Subcutaneous abdominal adipose tissue (tissue), 5 donors: ENCODE measurements at regions not wholly inside any gene's neighbourhood (a gene's known extent, or its start where the extent isn't known, plus 50 kb on each side); places are given as distances from the start of the nearest gene placed in this dataset.

Experiments used
- H3K27ac ChIP-seq: one replicate; pipeline ENCODE4 v1.7.0; 2013; ENCODE audit warnings: low read depth, mild to moderate bottlenecking, inconsistent platforms, low read length, moderate library complexity
- H3K27me3 ChIP-seq, 5 donors: one replicate each; pipeline ENCODE4 v1.7.0; 2013; ENCODE audit warnings: low read length in 5 of 5, inconsistent platforms in 1 of 5; ENCODE audit not compliant: control insufficient read depth in 5 of 5, insufficient read depth in 4 of 5
- H3K36me3 ChIP-seq, 5 donors: one replicate each; pipeline ENCODE4 v1.7.0; 2013; ENCODE audit warnings: low read length in 5 of 5; ENCODE audit not compliant: control insufficient read depth in 5 of 5, insufficient read depth in 5 of 5
- H3K4me1 ChIP-seq, 5 donors: one replicate each; pipeline ENCODE4 v1.7.0; 2013; ENCODE audit warnings: low read length in 5 of 5, mild to moderate bottlenecking in 3 of 5, moderate library complexity in 1 of 5; ENCODE audit not compliant: control insufficient read depth in 5 of 5, insufficient read depth in 5 of 5
- H3K4me3 ChIP-seq, 5 donors: one replicate each; pipeline ENCODE4 v1.7.0; 2013; ENCODE audit warnings: low read length in 5 of 5, low read depth in 1 of 5
- H3K9ac ChIP-seq, 5 donors: one replicate each; pipeline ENCODE4 v1.7.0; 2013; ENCODE audit warnings: low read length in 5 of 5, mild to moderate bottlenecking in 4 of 5, moderate library complexity in 3 of 5
- H3K9me3 ChIP-seq, 5 donors: one replicate each; pipeline ENCODE4 v1.7.0; 2013; ENCODE audit warnings: low read length in 5 of 5; ENCODE audit not compliant: control insufficient read depth in 5 of 5
- donor health status: healthy.
- donor health status: healthy.
- donor health status: healthy.
- donor health status: healthy.
- donor health status: healthy.

- Histone ChIP-seq H3K4me1 (no peaks in the 10 kb centered on the region), H3K27ac (no peak overlapping the region), H3K4me3 (no peak overlapping the region), H3K9ac (no peak overlapping the region), H3K27me3 (no peaks in the 10 kb centered on the region), H3K36me3 (no peaks in the 10 kb centered on the region), H3K9me3 (peaks cover 0 to 2% (median 0%) of the 10 kb centered on the region in 5 donors)
Observed at GRCh38 chr12:94805749-94806529, 155.6 kb upstream of the TMCC3 start.

GRCh38 chr12:94803939-94804338, 153.6 kb upstream of the TMCC3 start:
- H3K9me3 ChIP-seq = no peaks in the 10 kb centered on the region
- H3K9ac ChIP-seq = no peak overlapping the region
- no peaks in the 10 kb centered on the region for H3K4me1 ChIP-seq
- H3K36me3 ChIP-seq = no peaks in the 10 kb centered on the region
- no peak overlapping the region for H3K4me3 ChIP-seq
- no peak overlapping the region for H3K27ac ChIP-seq
- H3K27me3 ChIP-seq = no peaks in the 10 kb centered on the region

- Histone ChIP-seq H3K36me3 (no peaks in the 10 kb centered on the region), H3K27ac (no peak overlapping the region), H3K4me3 (no peak overlapping the region), H3K9ac (no peak overlapping the region), H3K4me1 (no peaks in the 10 kb centered on the region), H3K27me3 (no peaks in the 10 kb centered on the region), H3K9me3 (no peaks in the 10 kb centered on the region)
Observed at GRCh38 chr12:94802796-94803195, 152.4 kb upstream of the TMCC3 start.

GRCh38 chr12:94801745-94802144, 151.4 kb upstream of the TMCC3 start:
- Histone ChIP-seq H3K27ac (no peak overlapping the region), H3K27me3 (no peaks in the 10 kb centered on the region), H3K4me3 (no peak overlapping the region), H3K9me3 (no peaks in the 10 kb centered on the region), H3K36me3 (no peaks in the 10 kb centered on the region), H3K4me1 (no peaks in the 10 kb centered on the region), H3K9ac (no peak overlapping the region)

GRCh38 chr12:94799136-94799535, 148.8 kb upstream of the TMCC3 start:
- Histone ChIP-seq H3K27me3 (no peaks in the 10 kb centered on the region), H3K4me1 (no peaks in the 10 kb centered on the region), H3K4me3 (no peak overlapping the region), H3K27ac (no peak overlapping the region), H3K36me3 (no peaks in the 10 kb centered on the region), H3K9me3 (no peaks in the 10 kb centered on the region), H3K9ac (no peak overlapping the region)

GRCh38 chr12:94798113-94798512, 147.8 kb upstream of the TMCC3 start:
- no peak overlapping the region for H3K27ac ChIP-seq
- no peak overlapping the region for H3K9ac ChIP-seq
- H3K4me1 ChIP-seq = no peaks in the 10 kb centered on the region
- H3K27me3 ChIP-seq = no peaks in the 10 kb centered on the region
- no peak overlapping the region for H3K4me3 ChIP-seq
- H3K36me3 ChIP-seq = no peaks in the 10 kb centered on the region
- no peaks in the 10 kb centered on the region for H3K9me3 ChIP-seq

GRCh38 chr12:94795520-94795919, 145.2 kb upstream of the TMCC3 start:
- Histone ChIP-seq H3K9ac (no peak overlapping the region), H3K27me3 (peaks cover 0 to 2% (median 0%) of the 10 kb centered on the region in 5 donors), H3K36me3 (no peaks in the 10 kb centered on the region), H3K9me3 (no peaks in the 10 kb centered on the region), H3K4me3 (no peak overlapping the region), H3K4me1 (peaks cover 0 to 5% (median 0%) of the 10 kb centered on the region in 5 donors), H3K27ac (no peak overlapping the region)

- H3K9ac ChIP-seq = no peak overlapping the region
- no peak overlapping the region for H3K27ac ChIP-seq
- no peaks in the 10 kb centered on the region for H3K36me3 ChIP-seq
- no peak overlapping the region for H3K4me3 ChIP-seq
- H3K27me3 ChIP-seq = peaks cover 0 to 2% (median 0%) of the 10 kb centered on the region in 5 donors
- no peaks in the 10 kb centered on the region for H3K9me3 ChIP-seq
- H3K4me1 ChIP-seq = peaks cover 0 to 5% (median 0%) of the 10 kb centered on the region in 5 donors
Observed at GRCh38 chr12:94795044-94795443, 144.7 kb upstream of the TMCC3 start.

GRCh38 chr12:94793191-94793595, 142.8 kb upstream of the TMCC3 start:
- no peak overlapping the region for H3K4me3 ChIP-seq
- peaks cover 0 to 2% (median 0%) of the 10 kb centered on the region in 5 donors for H3K27me3 ChIP-seq
- H3K9ac ChIP-seq = no peak overlapping the region
- no peaks in the 10 kb centered on the region for H3K9me3 ChIP-seq
- no peak overlapping the region for H3K27ac ChIP-seq
- no peaks in the 10 kb centered on the region for H3K36me3 ChIP-seq
- H3K4me1 ChIP-seq = peaks cover 0 to 5% (median 0%) of the 10 kb centered on the region in 5 donors

GRCh38 chr12:94792693-94793092, 142.3 kb upstream of the TMCC3 start:
- Histone ChIP-seq H3K27me3 (peaks cover 0 to 2% (median 0%) of the 10 kb centered on the region in 5 donors), H3K9ac (no peak overlapping the region), H3K4me1 (peaks cover 0 to 5% (median 0%) of the 10 kb centered on the region in 5 donors), H3K36me3 (no peaks in the 10 kb centered on the region), H3K27ac (no peak overlapping the region), H3K9me3 (no peaks in the 10 kb centered on the region), H3K4me3 (no peak overlapping the region)
